Ovary (tissue), 7 donors: ENCODE measurements at regions not wholly inside any gene's neighbourhood (a gene's known extent, or its start where the extent isn't known, plus 50 kb on each side); places are given as distances from the start of the nearest gene placed in this dataset.

Experiments
- DNase-seq, 5 donors: peaks; one replicate each; pipeline ENCODE4 v3.0.0-alpha.2; 2019 to 2020
- H3K27ac ChIP-seq, 2 donors: fragments of 200-600 bp; one replicate each; pipeline versions ENCODE4 v1.5.1 to v1.8.0; 2019 to 2022
- H3K27me3 ChIP-seq: fragments of 200-600 bp; one replicate; pipeline ENCODE4 v1.8.0; 2022
- H3K36me3 ChIP-seq: fragments of 200-600 bp; sonication (generic); one replicate; pipeline ENCODE4 v1.5.1; 2019
- H3K4me1 ChIP-seq: one replicate; pipeline ENCODE4 v1.8.1; 2013; ENCODE audit warnings: mild to moderate bottlenecking, moderate library complexity; ENCODE audit not compliant: insufficient read depth
- H3K4me3 ChIP-seq: fragments of 200-600 bp; sonication (generic); one replicate; pipeline ENCODE4 v1.5.1; 2017
- H3K9me3 ChIP-seq, 2 donors: fragments of 200-600 bp in 1 of 2; sonication (generic) in 1 of 2; one replicate each; pipeline versions ENCODE4 v1.5.1 to v1.8.1; 2013 to 2019; ENCODE audit warnings: mild to moderate bottlenecking in 1 of 2, moderate library complexity in 1 of 2
- EP300 ChIP-seq: sonication (generic); formaldehyde crosslinking; IDR thresholded peaks from one replicate; pipeline ENCODE4 v1.6.1; 2017; ENCODE audit warnings: antibody characterized with exemption
- POLR2A ChIP-seq: fragments of 450-650 bp; IDR thresholded peaks from one replicate; pipeline ENCODE4 v1.6.1; 2017; ENCODE audit warnings: antibody characterized with exemption, mild to moderate bottlenecking, moderate library complexity
- WGBS, 3 donors: extraction: QIAGEN DNeasy Blood & Tissue Kit in 1 of 3; methylation state at CpG; one replicate each; pipeline versions ENCODE4 v1.1.5 to v1.1.7; 2013 to 2017; 5-methylcytosine and 5-hydroxymethylcytosine counted together
- intact Hi-C, 4 donors: fragments of 100-400 bp; cut with DNase I; formaldehyde crosslinking; loops; one replicate each; pipeline versions ENCODE4 v1.11.0 to v1.15.1; 2022 to 2023
- TF ChIP-seq, protein P1 (sequence below), 3 donors: fragments of 450-650 bp in 2 of 3; fragments of 200-600 bp in 1 of 3; IDR thresholded peaks; one replicate each; pipeline versions ENCODE4 v1.5.1 to v1.8.0; 2016 to 2022; ENCODE audit warnings: antibody characterized with exemption in 3 of 3, mild to moderate bottlenecking in 1 of 3
- donor health status: DM: no; HTN: no; CAD: no; lungs with moderate emphysema.
- donor health status: DM: no; HTN: no; CAD: no.
- donor health status: Bipolar disorder and iron deficiency.
- donor health status: DM: no; HTN: no; CAD: no.
- donor health status: DM: yes; HTN: yes; CAD: no.

DNA sequence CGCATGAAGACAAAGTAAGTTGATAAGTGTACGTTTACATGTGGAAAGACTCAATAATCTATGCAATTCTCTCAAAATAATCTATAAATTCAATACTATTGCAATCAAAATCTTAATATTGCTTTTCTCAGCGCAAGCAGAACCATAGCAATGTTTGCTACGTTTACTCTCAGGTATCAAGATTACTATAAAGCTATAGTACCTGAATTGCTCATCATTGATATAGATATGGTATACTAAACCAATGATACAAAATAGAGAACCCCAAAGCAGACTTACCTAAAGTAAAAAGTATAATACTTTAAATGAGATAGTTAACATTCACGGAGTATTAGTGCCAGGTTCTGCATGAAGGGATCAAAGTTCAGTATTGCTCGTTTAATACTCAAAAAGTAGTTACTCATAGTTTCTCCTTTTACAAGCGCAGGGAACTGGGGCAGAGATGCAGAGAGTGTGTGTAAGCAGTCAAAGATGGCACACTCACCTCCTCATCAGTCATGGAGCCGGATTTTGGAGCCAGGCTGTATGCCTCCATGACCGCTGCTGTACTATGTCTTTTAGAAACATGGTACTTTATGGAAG lies 391.0 kb upstream of the ID2 start:
- TF ChIP-seq EP300 (no peak), POLR2A (no peak)
- TF ChIP-seq, protein P1, sequence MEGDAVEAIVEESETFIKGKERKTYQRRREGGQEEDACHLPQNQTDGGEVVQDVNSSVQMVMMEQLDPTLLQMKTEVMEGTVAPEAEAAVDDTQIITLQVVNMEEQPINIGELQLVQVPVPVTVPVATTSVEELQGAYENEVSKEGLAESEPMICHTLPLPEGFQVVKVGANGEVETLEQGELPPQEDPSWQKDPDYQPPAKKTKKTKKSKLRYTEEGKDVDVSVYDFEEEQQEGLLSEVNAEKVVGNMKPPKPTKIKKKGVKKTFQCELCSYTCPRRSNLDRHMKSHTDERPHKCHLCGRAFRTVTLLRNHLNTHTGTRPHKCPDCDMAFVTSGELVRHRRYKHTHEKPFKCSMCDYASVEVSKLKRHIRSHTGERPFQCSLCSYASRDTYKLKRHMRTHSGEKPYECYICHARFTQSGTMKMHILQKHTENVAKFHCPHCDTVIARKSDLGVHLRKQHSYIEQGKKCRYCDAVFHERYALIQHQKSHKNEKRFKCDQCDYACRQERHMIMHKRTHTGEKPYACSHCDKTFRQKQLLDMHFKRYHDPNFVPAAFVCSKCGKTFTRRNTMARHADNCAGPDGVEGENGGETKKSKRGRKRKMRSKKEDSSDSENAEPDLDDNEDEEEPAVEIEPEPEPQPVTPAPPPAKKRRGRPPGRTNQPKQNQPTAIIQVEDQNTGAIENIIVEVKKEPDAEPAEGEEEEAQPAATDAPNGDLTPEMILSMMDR (IDR thresholded peaks at IDR 0.05) = no peak

DNA sequence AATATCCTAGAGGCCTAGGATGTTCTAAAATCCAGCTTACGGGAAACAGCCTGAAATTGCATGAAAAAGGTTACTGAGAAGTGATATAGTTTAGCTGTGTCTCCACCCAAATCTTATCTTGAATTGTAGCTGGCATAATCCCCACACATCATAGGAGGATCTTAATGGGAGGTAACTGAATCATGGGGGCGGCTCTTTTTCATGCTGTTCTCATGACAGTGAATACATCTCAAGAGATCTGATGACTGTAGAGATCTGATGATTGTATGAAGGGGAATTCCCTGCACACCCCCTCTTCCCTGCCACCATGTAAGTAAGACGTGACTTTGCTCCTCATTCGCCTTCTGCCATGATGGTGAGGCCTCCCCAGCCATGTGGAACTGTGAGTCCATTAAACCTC lies 385.6 kb upstream of the ID2 start:
- intact Hi-C loops = no loop called here
- 94 to 96% (median 94%) methylated on average over 4 of the region's 4 CpGs for WGBS, 3 donors
- Histone ChIP-seq H3K27me3 (no peaks in the 10 kb centered on the region), H3K4me1 (no peaks in the 10 kb centered on the region), H3K4me3 (no peak overlapping the region), H3K27ac (no peak overlapping the region), H3K36me3 (no peaks in the 10 kb centered on the region), H3K9me3 (no peaks in the 10 kb centered on the region)
- TF ChIP-seq POLR2A = no peak
- TF ChIP-seq, protein P1 (IDR thresholded peaks at IDR 0.05) = no peak
- no peak for TF ChIP-seq EP300
- DNase-seq = no peak

More for the DNA sequence above, 391.0 kb upstream of the ID2 start:
- intact Hi-C loops = loop anchor here in 1 of 4 donors (5.0 kb wide), 1 partner anchor 719 kb away; no protein-coding TSS in a partner anchor
- Histone ChIP-seq H3K9me3 (no peaks in the 10 kb centered on the region), H3K36me3 (no peaks in the 10 kb centered on the region), H3K27me3 (no peaks in the 10 kb centered on the region), H3K4me3 (no peak overlapping the region), H3K27ac (no peak overlapping the region), H3K4me1 (no peaks in the 10 kb centered on the region)
- no peak for DNase-seq
- 91 to 94% (median 93%) methylated on average over 9 of the region's 9 CpGs for WGBS, 3 donors

DNA sequence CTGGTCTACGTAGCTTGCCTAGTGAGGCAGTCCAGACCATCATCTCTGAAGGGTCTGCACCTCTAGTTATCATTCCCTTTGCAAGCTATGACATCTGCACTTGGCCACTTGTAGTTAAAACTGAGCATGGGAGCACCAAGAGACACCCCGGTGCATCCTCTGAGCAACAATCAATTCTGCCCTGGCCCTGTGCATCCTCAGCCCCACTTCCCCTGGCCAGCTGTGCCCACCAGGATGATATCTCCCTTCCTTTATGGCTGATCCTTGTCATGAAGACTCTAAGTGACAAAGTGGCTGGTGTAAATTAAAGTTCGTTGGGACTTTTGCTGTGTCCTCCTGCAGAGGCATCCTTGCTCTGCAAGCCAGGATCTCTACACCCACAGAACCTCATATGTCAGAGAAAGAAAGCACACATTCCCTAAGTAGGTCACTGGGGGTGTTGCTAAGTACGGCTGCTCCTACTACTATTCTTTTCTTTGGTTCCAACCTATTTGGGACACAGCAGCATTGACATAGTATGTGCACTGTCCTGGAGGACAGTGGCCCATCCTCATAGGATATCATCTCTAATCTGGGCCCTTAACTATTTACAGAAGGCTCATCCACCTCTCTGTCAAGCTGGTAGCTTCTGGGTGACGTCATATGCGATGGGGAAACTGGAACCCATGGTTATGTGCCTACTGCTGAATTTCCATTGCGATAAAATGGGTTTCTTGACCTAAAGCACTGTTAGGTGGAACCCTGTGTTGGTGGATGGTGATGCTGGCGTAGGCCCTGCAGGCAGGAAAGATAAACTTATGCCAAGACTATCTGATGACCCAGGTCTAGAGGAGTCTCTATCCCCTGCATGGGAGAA lies 384.3 kb upstream of the ID2 start:
- WGBS, 3 donors = 96 to 98% (median 97%) methylated on average over 8 of the region's 8 CpGs
- Histone ChIP-seq H3K9me3 (no peaks in the 10 kb centered on the region), H3K4me3 (no peak overlapping the region), H3K27me3 (no peaks in the 10 kb centered on the region), H3K36me3 (no peaks in the 10 kb centered on the region), H3K27ac (no peak overlapping the region), H3K4me1 (no peaks in the 10 kb centered on the region)
- TF ChIP-seq POLR2A (no peak), EP300 (no peak)
- TF ChIP-seq, protein P1 (IDR thresholded peaks at IDR 0.05) = no peak
- intact Hi-C loops = no loop called here
- DNase-seq = no peak

DNA sequence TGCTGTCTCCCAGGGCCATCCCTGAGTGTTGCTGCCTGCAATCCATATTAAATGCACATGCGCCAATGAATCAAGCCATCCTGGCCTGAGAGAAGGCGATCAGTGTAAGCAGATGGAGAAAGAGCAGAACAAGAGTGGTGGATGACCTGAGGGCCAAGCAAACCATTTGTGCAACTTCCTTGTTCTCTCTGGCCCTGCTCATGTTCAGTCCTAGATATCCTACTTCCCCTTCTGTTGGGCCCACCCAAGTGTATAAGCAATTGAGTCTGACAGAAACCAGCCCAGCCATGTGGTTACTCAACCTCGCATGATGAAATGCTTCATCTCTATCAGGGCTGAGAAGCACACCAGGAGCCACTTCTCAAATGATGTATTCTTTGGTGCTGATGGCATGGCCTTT lies 383.1 kb upstream of the ID2 start:
- Histone ChIP-seq H3K27ac (no peak overlapping the region), H3K4me3 (no peak overlapping the region), H3K36me3 (no peaks in the 10 kb centered on the region), H3K4me1 (no peaks in the 10 kb centered on the region), H3K27me3 (no peaks in the 10 kb centered on the region), H3K9me3 (no peaks in the 10 kb centered on the region)
- intact Hi-C loops = no loop called here
- TF ChIP-seq, protein P1 (IDR thresholded peaks at IDR 0.05) = no peak
- TF ChIP-seq POLR2A = no peak
- TF ChIP-seq EP300 = no peak
- WGBS, 3 donors = 97 to 99% (median 97%) methylated on average over 3 of the region's 3 CpGs
- DNase-seq = no peak
